ENCODE measurements at regions not wholly inside any gene's neighbourhood (a gene's known extent, or its start where the extent isn't known, plus 50 kb on each side); places are given as distances from the start of the nearest gene placed in this dataset.

DNA sequence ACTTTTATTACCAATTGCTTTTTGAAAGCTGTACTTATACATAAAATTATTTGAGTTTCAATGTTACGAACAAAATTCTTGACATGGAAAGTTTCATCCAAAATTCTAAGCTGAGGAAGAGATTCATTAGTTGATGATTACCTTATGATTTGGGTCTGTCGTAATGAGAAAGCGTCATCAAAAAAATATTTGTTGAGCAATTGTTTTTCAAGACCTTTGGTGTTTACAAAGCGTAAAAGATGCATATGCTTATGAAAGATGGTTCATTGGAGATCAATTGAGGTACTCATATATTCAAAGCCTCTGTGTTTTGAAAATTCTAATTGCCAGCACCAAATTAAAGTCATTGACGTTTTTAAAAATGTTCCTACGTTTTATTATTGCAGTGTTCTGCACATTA is 110.5 kb upstream of the DOK5 start:
- no peak for DNase-seq

DNA sequence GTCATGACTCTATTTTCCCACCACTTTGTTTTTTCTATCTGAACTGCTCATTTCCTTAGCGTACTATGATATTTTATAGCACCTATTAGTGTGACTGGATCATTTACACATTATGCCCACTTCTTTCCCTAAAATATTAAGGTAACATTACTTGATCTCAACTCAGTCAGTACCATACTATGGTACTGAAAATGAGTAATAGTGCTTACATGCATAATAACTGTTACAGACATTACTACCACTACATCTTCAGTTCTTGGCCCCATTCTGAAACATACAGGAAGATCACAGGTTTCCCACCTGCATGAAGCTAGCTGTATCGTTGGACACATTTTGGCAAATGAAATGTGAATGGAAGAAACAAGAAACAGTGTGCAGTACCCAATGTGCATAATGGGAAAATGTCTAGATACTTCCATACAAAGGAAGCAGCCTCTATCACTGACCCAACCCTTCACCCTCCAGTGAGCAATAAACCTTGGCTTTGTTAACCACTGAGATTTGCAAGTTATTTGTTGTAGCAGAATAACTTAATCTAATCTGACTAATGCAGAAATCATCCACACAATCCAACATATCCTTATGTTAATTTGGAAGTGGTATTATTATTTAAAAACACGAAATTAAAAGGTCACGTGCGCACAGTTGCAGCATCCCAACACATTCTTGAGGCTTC is 108.6 kb upstream of the DOK5 start:
- DNase-seq = no peak

DNA sequence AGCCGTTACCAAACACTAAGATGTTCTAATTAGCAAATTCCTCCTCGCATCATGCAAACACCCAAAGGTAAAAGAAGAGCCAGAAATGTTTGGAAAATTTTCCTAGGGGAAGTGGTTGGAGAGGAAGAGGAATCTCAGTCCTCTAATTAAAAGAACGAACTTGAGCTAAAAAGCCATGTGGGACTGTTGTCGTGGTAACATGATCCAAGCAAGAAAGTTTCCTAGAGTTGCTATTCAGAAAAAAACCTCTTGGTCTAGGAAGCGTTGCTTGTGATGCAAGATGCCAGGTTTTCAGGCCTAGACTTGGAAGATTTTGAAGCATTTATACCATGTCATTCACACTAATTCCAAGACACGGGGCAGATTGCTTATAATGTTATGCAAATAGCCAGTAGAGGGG is 106.8 kb upstream of the DOK5 start:
- DNase-seq = no peak

DNA sequence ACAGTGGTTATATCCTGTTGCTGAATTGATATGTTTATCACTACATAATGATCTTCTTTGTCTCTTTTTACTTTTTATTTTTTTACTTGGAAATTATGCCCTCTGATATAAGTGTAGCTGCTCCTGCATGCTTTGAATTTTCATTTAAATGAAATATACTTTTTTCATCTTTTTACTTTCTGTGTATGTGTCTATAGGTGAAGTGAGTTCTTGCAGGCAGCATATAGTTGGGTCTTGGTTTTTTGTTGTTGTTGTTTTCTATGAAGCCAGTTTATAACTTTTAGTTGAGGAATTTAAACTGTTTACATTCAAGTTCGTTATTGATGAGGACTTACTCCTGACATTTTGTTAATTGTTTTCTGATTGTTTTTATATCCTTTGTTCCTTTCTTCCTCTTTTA is 103.1 kb upstream of the DOK5 start:
- DNase-seq = no peak

DNA sequence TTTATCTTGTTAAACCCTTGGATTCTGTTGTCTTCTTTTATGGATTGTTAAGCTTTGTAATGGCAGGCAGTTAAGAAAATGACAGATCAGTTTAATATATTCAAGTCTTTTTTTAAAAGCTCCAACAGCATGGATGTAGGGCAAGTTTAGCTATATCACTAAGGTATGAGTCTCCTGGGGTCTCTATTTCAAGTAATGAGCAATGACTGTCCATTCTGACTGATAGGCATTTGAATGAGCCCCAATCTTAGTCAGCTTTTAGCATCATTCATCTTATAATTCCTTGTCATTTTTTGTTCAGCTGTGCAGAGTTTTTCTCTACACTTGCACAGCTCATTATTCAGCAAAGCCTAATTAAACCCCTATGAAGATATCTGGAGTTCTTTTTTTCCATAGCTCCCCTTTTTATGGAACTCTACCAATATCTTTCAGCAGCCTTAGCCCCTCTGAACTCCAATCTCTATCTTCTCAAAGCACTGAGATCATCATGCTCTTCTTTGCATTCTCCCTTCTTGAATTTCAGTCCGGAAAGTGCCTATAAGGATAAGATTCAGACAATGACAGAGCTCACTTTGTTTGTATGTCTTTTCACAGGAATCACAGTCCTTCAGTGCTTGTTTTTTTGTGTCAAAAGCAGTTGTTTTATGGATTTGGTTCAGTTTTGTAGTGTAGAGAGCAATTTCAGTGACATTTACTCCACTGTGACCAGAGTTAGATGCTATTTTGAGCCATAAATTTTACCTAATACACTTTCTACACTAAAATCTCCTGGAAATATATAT is 97.2 kb upstream of the DOK5 start:
- DNase-seq = no peak

DNA sequence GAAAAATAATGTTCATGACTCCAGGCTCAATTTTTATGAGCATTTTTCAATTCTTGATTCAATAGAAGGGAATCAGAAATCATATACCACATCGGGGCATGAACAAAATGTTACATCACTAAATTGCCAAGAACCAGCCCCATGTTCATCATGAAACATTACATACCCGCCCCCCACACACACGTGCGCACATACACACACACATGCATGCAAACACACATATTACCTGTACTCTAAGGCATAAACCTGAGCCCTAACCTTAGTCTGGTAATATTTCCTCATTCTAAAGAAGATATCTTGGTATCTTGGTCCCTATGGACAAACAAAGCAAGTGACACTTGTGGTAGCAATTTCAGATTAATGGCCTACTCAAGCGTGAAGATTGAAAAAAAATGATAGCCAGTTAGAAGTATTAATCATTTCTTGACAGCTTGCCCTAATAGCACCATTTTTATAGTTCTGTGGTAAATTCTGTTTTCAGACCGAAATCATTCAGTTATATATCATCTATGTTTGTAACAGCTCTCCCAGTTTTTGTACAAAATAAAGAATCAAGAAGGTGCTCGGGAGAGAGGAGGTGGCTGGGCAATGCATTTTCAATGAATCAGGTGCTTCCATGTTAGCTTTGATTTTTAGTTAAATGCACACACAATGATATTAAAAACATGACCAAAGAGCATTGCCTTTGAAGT is 95.4 kb upstream of the DOK5 start:
- DNase-seq = no peak

DNA sequence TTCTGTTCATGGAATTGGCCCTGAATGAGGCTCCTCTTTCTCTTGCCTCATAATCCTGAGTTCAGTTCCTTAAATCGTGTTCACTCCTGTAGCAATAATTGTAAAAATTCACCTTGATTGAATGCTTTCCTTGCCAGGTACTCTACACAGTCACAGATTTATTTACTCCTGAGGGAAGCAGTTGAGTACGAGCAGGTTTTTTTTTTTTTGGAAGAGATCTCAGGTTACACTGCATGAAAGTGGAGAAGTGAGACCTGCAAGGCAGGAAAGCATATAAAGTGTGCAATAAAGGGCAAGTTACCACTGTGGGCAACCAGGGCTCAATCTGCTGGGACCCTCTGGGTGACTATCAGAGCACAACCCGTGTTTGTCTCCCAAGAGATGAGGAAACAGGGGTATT is 93.0 kb upstream of the DOK5 start:
- no peak for DNase-seq

DNA sequence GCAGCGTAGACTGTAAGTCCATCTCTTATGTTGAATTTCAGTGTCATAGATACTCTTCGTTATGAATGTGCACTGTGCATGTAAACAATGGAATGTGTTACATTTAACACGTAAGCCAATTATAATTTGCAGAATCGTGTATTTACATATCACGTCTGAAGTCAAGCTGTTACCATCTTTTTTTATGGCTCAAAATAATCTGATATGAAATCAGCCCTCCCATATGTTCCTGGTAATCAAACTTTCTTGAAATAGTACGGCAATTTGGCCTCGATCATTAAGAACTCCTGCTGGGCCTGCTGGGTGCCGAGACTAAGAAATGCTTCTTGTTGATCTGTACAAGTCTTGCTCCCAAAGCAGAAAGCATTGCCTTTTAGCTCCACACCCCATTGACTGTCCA is 89.6 kb upstream of the DOK5 start:
- no peak for DNase-seq

DNA sequence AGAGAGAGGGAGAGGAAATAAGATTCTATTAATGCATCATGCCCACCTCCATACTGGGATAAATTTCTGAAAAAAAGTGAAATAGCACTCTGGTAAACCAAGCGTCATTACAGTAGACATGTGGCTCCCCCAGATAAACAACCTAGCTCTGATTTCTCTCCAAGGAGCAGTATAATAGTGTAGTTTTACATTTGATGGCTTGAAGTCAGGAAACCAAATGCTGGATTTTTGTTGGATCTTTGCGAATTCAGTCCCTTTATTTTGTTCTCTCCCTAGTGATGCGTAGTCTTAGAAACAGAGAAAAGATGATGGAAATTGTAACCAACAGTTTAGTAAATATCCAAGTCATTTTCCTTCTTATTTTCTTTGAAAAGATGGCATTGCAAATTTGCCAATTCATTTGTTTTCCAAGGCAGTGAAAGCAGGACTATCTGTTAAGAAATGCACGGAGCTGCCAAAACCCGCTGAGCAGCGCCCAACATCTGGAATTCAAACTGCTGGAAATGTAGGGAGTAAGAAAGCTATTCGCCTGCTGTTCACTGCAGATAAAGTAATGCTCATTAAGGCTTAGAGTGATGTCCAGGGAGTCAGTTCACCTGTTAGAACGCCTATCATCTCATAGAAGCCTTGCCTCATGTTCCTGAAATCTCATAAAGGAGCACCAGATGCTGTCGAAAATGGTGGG is 85.7 kb upstream of the DOK5 start:
- DNase-seq = no peak

DNA sequence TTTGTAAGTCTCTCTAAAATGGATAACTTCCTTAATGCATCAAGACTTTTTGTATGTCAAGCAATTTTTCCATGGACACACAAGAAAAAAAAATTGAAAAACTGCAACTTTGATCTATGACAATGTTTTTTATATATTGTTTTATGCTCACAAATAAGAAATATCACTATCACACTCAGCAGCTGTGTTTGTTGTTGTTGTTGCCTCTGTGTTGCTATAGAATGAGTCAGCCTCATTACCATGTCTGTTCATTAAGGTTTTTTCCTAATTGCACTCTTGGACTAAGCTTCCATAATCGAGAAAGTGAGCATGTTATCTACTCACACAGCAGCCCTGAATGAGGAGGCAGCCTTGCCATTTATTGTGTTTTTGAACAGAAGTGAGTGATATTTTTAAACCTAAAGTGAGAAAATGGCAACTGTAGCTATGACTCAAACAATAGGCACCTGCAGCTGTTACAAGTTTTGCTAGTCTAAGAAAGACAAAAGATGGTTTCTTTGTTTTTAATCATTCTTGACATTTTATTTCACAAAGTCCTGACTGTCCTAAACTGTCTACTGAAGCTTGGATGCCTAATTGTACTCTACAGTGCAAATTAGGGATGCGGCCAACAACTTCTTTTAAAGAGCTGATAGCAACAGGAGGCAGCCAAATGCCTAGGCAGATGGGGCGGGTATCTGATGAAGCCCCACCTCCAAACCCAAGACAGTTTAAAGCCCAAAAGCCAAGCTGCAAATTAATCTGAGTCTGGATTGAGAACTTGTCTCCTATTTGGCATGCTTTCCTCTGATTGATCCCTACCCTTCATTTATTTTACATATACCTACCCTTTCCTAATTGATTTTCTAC is 77.9 kb upstream of the DOK5 start:
- no peak for DNase-seq

DNA sequence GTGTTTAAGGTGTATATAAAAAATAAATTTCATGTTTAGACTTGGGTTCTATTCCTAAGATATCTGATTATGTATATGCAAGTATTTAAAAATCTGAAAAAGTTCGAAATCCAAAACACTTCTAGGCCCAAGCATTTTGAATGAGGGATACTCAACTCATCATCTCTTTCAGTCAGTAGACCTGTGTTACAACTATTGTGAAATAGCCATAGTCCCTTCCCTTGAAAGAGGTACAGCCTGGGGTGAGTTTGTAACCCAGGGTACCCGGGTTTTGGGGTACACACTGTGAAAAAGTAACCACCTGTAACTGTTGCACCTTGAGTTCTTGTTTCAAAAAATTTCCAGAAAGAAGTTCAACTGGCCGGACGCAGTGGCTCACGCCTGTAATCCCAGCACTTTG is 76.6 kb upstream of the DOK5 start:
- DNase-seq = no peak

DNA sequence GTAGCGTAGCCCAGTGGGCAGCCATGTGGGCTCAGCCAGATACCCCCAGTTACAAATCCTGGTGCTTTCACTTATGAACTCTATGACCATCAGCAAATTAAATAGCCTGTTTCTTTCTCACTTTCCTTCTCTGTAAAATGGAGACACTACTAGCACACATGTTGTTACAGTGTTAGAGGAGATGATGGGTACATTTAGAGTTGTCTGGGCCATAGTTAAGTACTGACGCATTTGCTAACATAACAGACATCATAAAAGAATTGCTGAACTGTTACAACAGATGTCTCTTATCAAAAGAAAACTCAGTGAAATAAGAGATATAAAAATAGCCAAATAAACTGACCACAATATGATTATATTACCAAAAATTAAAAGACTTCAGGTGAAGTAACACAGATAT is 69.9 kb upstream of the DOK5 start:
- DNase-seq = no peak

DNA sequence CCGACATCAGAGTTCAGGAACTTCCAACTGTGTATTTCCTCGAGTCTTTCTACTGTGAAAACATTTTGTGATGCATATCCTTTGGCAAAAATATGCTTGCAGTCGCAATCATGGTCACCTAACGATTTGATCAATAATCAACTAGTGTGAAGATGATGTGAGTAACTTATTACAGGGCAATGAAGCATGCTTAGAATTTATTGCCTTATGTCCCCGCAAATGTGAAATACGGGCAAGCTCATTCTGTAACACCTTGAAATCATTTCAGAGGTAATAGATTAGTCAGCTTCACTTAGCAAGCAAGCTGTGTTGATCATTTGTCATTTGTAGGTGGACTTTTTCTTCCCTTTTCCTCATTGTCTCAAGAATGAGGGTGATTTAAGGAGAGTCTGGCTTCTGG is 67.9 kb upstream of the DOK5 start:
- DNase-seq = no peak

DNA sequence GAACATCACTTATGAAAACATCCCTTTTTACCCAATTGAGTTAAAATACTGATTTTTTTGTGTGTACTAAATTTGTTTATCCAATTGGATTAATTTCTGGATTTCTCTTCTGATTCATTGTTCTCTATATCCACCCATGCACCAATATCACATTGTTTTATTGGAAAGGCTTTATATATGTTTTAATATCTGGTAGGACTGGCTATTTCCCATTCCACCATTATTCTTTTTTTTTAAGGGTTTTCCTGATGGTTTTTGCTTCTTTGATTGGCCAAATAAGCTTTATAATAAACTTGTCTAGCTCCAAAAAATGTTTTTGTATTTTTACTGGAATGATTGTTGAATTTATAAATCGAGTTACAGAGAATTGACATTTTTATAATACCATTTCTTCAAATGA is 59.4 kb upstream of the DOK5 start:
- DNase-seq = no peak

DNA sequence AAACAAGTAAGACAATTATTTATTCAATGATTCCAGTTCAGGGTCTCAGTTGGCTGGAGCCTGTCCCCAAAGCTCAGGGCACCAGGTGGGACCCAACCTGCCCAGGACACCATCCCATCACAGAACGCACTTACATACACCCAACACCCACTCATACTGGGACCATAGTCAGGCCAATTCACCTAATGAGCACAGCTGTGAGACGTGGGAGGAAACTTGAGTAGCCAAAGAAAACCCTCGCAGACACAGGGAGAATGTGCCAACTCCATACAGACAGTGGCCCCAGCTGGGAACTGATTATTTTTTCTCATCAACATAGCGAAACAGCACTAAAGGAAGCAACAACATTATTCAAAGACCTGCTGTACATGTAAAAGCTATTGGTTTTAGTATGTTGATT is 58.6 kb upstream of the DOK5 start:
- DNase-seq = no peak

DNA sequence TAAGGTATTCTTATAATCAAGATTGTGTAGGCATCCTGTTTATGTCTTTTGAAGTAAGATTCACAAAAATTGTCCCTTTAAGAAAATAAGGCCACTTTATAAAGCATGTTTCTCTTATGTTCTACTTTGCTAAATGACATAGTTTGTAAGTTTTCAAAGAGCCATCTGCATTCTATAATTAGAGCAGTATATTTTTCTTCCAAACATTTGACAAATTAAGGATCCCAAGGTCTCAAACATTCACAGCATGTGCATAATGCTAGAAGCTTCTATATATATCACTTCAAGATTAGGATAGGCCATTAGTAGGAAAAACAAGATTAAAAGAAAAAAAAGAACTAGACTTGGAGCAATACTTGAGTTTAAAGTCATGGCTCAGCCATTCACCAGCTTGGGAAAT is 55.9 kb upstream of the DOK5 start:
- DNase-seq = no peak

Measured in stimulated activated CD4-positive, alpha-beta T cell treated with anti-CD3 and anti-CD28 coated beads, Interleukin-4, amount 100 ng/mL, for 24 hours (primary cell).